WERI-Rb-1 (cell line): ENCODE measurements at regions not wholly inside any gene's neighbourhood (a gene's known extent, or its start where the extent isn't known, plus 50 kb on each side); places are given as distances from the start of the nearest gene placed in this dataset.

Source experiments
- DNase-seq: peaks from one replicate; pipeline ENCODE4 v3.0.0-alpha.2; 2020
- H3K27ac ChIP-seq: fragments of 250-450 bp; sonication (Bioruptor Pico); 2 replicates; pipeline ENCODE4 v1.5.1; 2020; ENCODE audit warnings: mild to moderate bottlenecking, moderate library complexity
- H3K27me3 ChIP-seq: fragments of 250-450 bp; sonication (Bioruptor Pico); 2 replicates; pipeline ENCODE4 v1.5.1; 2021; ENCODE audit warnings: mild to moderate bottlenecking, low read depth, moderate library complexity; ENCODE audit not compliant: insufficient read depth, severe bottlenecking
- H3K36me3 ChIP-seq: fragments of 250-450 bp; sonication (Bioruptor Pico); 2 replicates; pipeline ENCODE4 v1.5.1; 2020; ENCODE audit warnings: mild to moderate bottlenecking, moderate library complexity
- H3K4me3 ChIP-seq: 2 replicates; pipeline ENCODE4 v1.5.1; 2011; ENCODE audit warnings: low read depth, mild to moderate bottlenecking, control low read depth, low read length
- H3K9me3 ChIP-seq: fragments of 250-450 bp; sonication (Bioruptor Pico); 2 replicates; pipeline ENCODE4 v1.5.1; 2021; ENCODE audit warnings: mild to moderate bottlenecking, moderate library complexity; ENCODE audit not compliant: severe bottlenecking
- CTCF ChIP-seq: IDR thresholded peaks from 2 replicates; pipeline ENCODE4 v1.5.1; 2011; ENCODE audit warnings: low read depth, mild to moderate bottlenecking, control low read depth, inconsistent platforms, low read length

GRCh38 chr12:75816897-75817296 is 214.7 kb downstream of the PHLDA1 start:
- H3K9me3 ChIP-seq: no peaks in the 10 kb centered on the region
- H3K36me3 ChIP-seq: no peaks in the 10 kb centered on the region
- no peak for DNase-seq
- no peak overlapping the region for H3K4me3 ChIP-seq
- no peaks in the 10 kb centered on the region for H3K27me3 ChIP-seq
- no peak for TF ChIP-seq CTCF
- no peak overlapping the region for H3K27ac ChIP-seq

GRCh38 chr12:75815756-75816155 is 215.8 kb downstream of the PHLDA1 start:
- H3K27me3 ChIP-seq: no peaks in the 10 kb centered on the region
- no peak overlapping the region for H3K4me3 ChIP-seq
- no peak for TF ChIP-seq CTCF
- H3K9me3 ChIP-seq: no peaks in the 10 kb centered on the region
- DNase-seq: no peak
- H3K27ac ChIP-seq: peak overlapping the region; percentile 89
- H3K36me3 ChIP-seq: no peaks in the 10 kb centered on the region

- Histone ChIP-seq H3K36me3 (no peaks in the 10 kb centered on the region), H3K9me3 (no peaks in the 10 kb centered on the region), H3K27me3 (no peaks in the 10 kb centered on the region), H3K27ac (peak overlapping the region; percentile 89), H3K4me3 (no peak overlapping the region)
- TF ChIP-seq CTCF: no peak
- DNase-seq: peak; percentile 43
Measured at GRCh38 chr12:75814851-75815754, 216.5 kb downstream of the PHLDA1 start.

- H3K36me3 ChIP-seq: no peaks in the 10 kb centered on the region
- no peak for TF ChIP-seq CTCF
- H3K27ac ChIP-seq: peak overlapping the region; percentile 89
- no peak for DNase-seq
- H3K9me3 ChIP-seq: no peaks in the 10 kb centered on the region
- H3K27me3 ChIP-seq: no peaks in the 10 kb centered on the region
- peak overlapping the region; percentile 18; the same call in 1 of the 2 replicates for H3K4me3 ChIP-seq
Measured at GRCh38 chr12:75813072-75813471, 218.5 kb downstream of the PHLDA1 start.

- DNase-seq: peak; percentile 67
- H3K9me3 ChIP-seq: no peaks in the 10 kb centered on the region
- H3K27me3 ChIP-seq: no peaks in the 10 kb centered on the region
- peak overlapping the region; percentile 18 for H3K4me3 ChIP-seq
- no peaks in the 10 kb centered on the region for H3K36me3 ChIP-seq
- H3K27ac ChIP-seq: peak overlapping the region; percentile 89
- TF ChIP-seq CTCF: no peak
Measured at GRCh38 chr12:75812271-75813018, 219.1 kb downstream of the PHLDA1 start.
